ENCODE measurements at regions not wholly inside any gene's neighbourhood (a gene's known extent, or its start where the extent isn't known, plus 50 kb on each side); places are given as distances from the start of the nearest gene placed in this dataset.
"Not testable (repeated sequence)": the region's sequence is repeated elsewhere in the genome, so short reads cannot be mapped to it uniquely, and the experiment has no call there.

DNA sequence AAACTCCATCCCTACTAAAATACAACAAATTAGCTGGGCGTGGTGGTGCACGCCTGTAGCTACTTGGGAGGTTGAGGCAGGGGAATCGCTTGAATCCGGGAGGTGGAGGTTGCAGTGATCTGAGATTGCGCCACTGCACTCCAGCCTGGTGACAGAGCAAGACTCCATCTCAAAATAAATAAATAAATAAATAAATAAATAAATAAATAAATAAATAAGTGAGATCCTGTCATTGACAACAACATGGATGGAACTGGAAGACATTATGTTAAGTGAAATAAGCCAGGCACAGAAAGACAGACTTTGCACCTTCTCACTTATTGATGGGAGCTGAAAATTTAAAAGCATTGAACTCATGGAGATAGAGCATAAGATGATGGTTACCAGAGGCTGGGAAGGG lies 111.2 kb downstream of the MOSPD2 start:
- TF ChIP-seq TAF1, POLR2AphosphoS5, POLR2A, POU2F2, SPI1 (IDR thresholded peaks at IDR 0.05; ENCODE audit: low read depth, low read length): not testable (repeated sequence)

All from GM12891 (cell line).